ENCODE measurements at regions not wholly inside any gene's neighbourhood (a gene's known extent, or its start where the extent isn't known, plus 50 kb on each side); places are given as distances from the start of the nearest gene placed in this dataset.
"Not testable (repeated sequence)": the region's sequence is repeated elsewhere in the genome, so short reads cannot be mapped to it uniquely, and the experiment has no call there.

GRCh38 chr4:186999686-187000085 lies 276.0 kb upstream of the FAT1 start:
- no peak for DNase-seq

GRCh38 chr4:187000281-187000680 lies 276.6 kb upstream of the FAT1 start:
- DNase-seq = no peak

GRCh38 chr4:187002133-187002532 lies 278.5 kb upstream of the FAT1 start:
- DNase-seq = not testable (repeated sequence)

GRCh38 chr4:187004628-187005027 lies 281.0 kb upstream of the FAT1 start:
- no peak for DNase-seq

GRCh38 chr4:187006189-187006618 lies 282.5 kb upstream of the FAT1 start:
- no peak for DNase-seq

- DNase-seq = no peak
Measured at GRCh38 chr4:187010052-187010451, 286.4 kb upstream of the FAT1 start.

GRCh38 chr4:187016101-187016500 lies 292.4 kb upstream of the FAT1 start:
- DNase-seq = no peak

GRCh38 chr4:187017147-187017546 lies 293.5 kb upstream of the FAT1 start:
- DNase-seq = no peak

GRCh38 chr4:187019896-187020295 lies 296.2 kb upstream of the FAT1 start:
- no peak for DNase-seq

GRCh38 chr4:187020676-187021075 lies 297.0 kb upstream of the FAT1 start:
- DNase-seq = no peak

GRCh38 chr4:187021436-187022205 lies 298.0 kb upstream of the FAT1 start:
- DNase-seq = no peak

- no peak for DNase-seq
Measured at GRCh38 chr4:187027272-187027671, 303.6 kb upstream of the FAT1 start.

GRCh38 chr4:187042251-187042650 lies 318.6 kb upstream of the FAT1 start:
- no peak for DNase-seq

- no peak for DNase-seq
Measured at GRCh38 chr4:187046471-187046870, 322.8 kb upstream of the FAT1 start.

GRCh38 chr4:187059021-187059420 lies 335.4 kb upstream of the FAT1 start:
- DNase-seq = no peak

GRCh38 chr4:187059895-187060294 lies 336.2 kb upstream of the FAT1 start:
- no peak for DNase-seq

GRCh38 chr4:187060551-187060950 lies 336.9 kb upstream of the FAT1 start:
- DNase-seq = no peak

GRCh38 chr4:187063251-187063650 lies 339.6 kb upstream of the FAT1 start:
- no peak for DNase-seq

- no peak for DNase-seq
Measured at GRCh38 chr4:187064033-187064432, 340.4 kb upstream of the FAT1 start.

GRCh38 chr4:187065396-187065795 lies 341.7 kb upstream of the FAT1 start:
- no peak for DNase-seq

- no peak for DNase-seq
Measured at GRCh38 chr4:187065806-187066205, 342.1 kb upstream of the FAT1 start.

GRCh38 chr4:187069398-187069797 lies 345.7 kb upstream of the FAT1 start:
- no peak for DNase-seq

- no peak for DNase-seq
Measured at GRCh38 chr4:187070158-187070557, 346.5 kb upstream of the FAT1 start.

GRCh38 chr4:187070740-187071139 lies 347.1 kb upstream of the FAT1 start:
- DNase-seq = no peak

- no peak for DNase-seq
Measured at GRCh38 chr4:187071946-187072600, 348.4 kb upstream of the FAT1 start.
